Liver (tissue), 7 donors: ENCODE measurements at regions not wholly inside any gene's neighbourhood (a gene's known extent, or its start where the extent isn't known, plus 50 kb on each side); places are given as distances from the start of the nearest gene placed in this dataset.

Source experiments
- DNase-seq: peaks from one replicate; pipeline ENCODE4 v3.0.0-alpha.2; 2017; ENCODE audit warnings: low spot score
- H3K27ac ChIP-seq, 2 donors: one replicate each; pipeline ENCODE4 v1.7.0; 2013; ENCODE audit warnings: inconsistent platforms in 2 of 2, low read length in 2 of 2, control low read depth in 1 of 2, low read depth in 1 of 2, mild to moderate bottlenecking in 1 of 2
- H3K27me3 ChIP-seq, 4 donors: one replicate each; pipeline versions ENCODE4 v1.6.1 to v1.7.0; 2013; ENCODE audit warnings: low read length in 3 of 4, inconsistent platforms in 1 of 4, mild to moderate bottlenecking in 1 of 4, moderate library complexity in 1 of 4; ENCODE audit not compliant: control insufficient read depth in 4 of 4, insufficient read depth in 4 of 4
- H3K36me3 ChIP-seq, 4 donors: one replicate each; pipeline versions ENCODE4 v1.6.1 to v1.7.0; 2013; ENCODE audit warnings: low read length in 3 of 4, mild to moderate bottlenecking in 3 of 4, low read depth in 1 of 4, moderate library complexity in 1 of 4; ENCODE audit not compliant: control insufficient read depth in 4 of 4, insufficient read depth in 3 of 4
- H3K4me1 ChIP-seq, 4 donors: one replicate each; pipeline versions ENCODE4 v1.6.1 to v1.7.0; 2013; ENCODE audit warnings: low read length in 3 of 4, mild to moderate bottlenecking in 3 of 4, moderate library complexity in 1 of 4; ENCODE audit not compliant: control insufficient read depth in 4 of 4, insufficient read depth in 4 of 4
- H3K4me3 ChIP-seq, 3 donors: one replicate each; pipeline versions ENCODE4 v1.6.1 to v1.7.0; 2013; ENCODE audit warnings: low read length in 3 of 3, control low read depth in 1 of 3, low read depth in 1 of 3, mild to moderate bottlenecking in 1 of 3
- H3K9ac ChIP-seq, 2 donors: one replicate each; pipeline ENCODE4 v1.7.0; 2013; ENCODE audit warnings: low read length in 2 of 2, mild to moderate bottlenecking in 2 of 2, moderate library complexity in 2 of 2, control low read depth in 1 of 2, low read depth in 1 of 2
- H3K9me3 ChIP-seq, 4 donors: one replicate each; pipeline versions ENCODE4 v1.6.1 to v1.7.0; 2013; ENCODE audit warnings: low read length in 3 of 4; ENCODE audit not compliant: control insufficient read depth in 4 of 4
- ATF3 ChIP-seq: IDR thresholded peaks from 2 replicates; pipeline ENCODE4 v1.6.1; 2016; ENCODE audit warnings: antibody characterized with exemption
- EGR1 ChIP-seq, 2 donors: IDR thresholded peaks; 2 replicates each; pipeline ENCODE4 v1.6.1; 2016 to 2018; ENCODE audit warnings: antibody characterized with exemption in 2 of 2, low read depth in 2 of 2
- FOXA1 ChIP-seq: IDR thresholded peaks from 2 replicates; pipeline ENCODE4 v1.6.1; 2016; ENCODE audit warnings: antibody characterized with exemption
- FOXA2 ChIP-seq: IDR thresholded peaks from 2 replicates; pipeline ENCODE4 v1.6.1; 2016; ENCODE audit warnings: antibody characterized with exemption
- GABPA ChIP-seq, 2 donors: IDR thresholded peaks in 1 of 2; conservative IDR thresholded peaks in 1 of 2; 2 replicates each; pipeline ENCODE4 v1.6.1; 2016; ENCODE audit warnings: antibody characterized with exemption in 2 of 2, mild to moderate bottlenecking in 1 of 2, moderate library complexity in 1 of 2
- HNF4A ChIP-seq, 2 donors: conservative IDR thresholded peaks; 2 replicates each; pipeline ENCODE4 v1.6.1; 2016; ENCODE audit warnings: antibody characterized with exemption in 2 of 2, mild to moderate bottlenecking in 2 of 2
- HNF4G ChIP-seq: IDR thresholded peaks from 2 replicates; pipeline ENCODE4 v1.6.1; 2016; ENCODE audit warnings: antibody characterized with exemption
- JUND ChIP-seq, 2 donors: IDR thresholded peaks; 2 replicates each; pipeline ENCODE4 v1.6.1; 2016; ENCODE audit warnings: antibody characterized with exemption in 2 of 2
- NR2F2 ChIP-seq: IDR thresholded peaks from 2 replicates; pipeline ENCODE4 v1.6.1; 2016; ENCODE audit warnings: antibody characterized with exemption
- RAD21 ChIP-seq, 2 donors: IDR thresholded peaks; 2 replicates each; pipeline ENCODE4 v1.6.1; 2016; ENCODE audit warnings: antibody characterized with exemption in 2 of 2, mild to moderate bottlenecking in 2 of 2
- REST ChIP-seq: IDR thresholded peaks from 2 replicates; pipeline ENCODE4 v1.6.1; 2016; ENCODE audit warnings: antibody characterized with exemption, mild to moderate bottlenecking
- RXRA ChIP-seq, 2 donors: IDR thresholded peaks; 2 replicates each; pipeline ENCODE4 v1.6.1; 2017 to 2018; ENCODE audit warnings: antibody characterized with exemption in 2 of 2, mild to moderate bottlenecking in 1 of 2
- SP1 ChIP-seq: IDR thresholded peaks from 2 replicates; pipeline ENCODE4 v1.6.1; 2018; ENCODE audit warnings: antibody characterized with exemption, mild to moderate bottlenecking
- YY1 ChIP-seq: IDR thresholded peaks from 2 replicates; pipeline ENCODE4 v1.6.1; 2016; ENCODE audit warnings: antibody characterized with exemption, mild to moderate bottlenecking
- WGBS: extraction: QIAGEN DNeasy Blood & Tissue Kit; methylation state at CpG from one replicate; pipeline ENCODE4 v1.1.7; 2013; 5-methylcytosine and 5-hydroxymethylcytosine counted together
- TF ChIP-seq, protein P1 (sequence below): IDR thresholded peaks from 2 replicates; pipeline ENCODE4 v1.6.1; 2016; ENCODE audit warnings: antibody characterized with exemption
- donor health status: healthy.
- donor health status: healthy.
- donor health status: healthy.
- donor health status: healthy.

DNA sequence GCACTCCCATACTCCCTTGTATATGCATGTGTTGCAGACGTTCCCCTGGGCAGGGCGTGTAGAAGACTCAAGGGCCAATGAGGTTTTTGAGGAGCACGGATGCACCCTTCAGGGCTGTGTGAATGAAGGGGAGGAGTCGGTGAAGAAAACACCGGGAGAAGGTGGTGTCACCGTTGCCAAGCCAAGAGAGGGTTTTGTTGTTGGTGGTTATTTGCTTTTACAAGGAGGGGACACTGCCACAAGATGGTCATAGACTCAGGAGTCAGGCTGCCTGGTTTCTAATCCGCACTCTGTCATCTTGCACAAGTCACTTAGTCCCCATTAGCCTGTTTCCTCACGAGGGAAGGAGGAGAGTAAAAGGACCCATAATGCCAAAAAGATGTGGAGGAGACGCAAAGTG lies 124.0 kb downstream of the PXDC1 start:
- Histone ChIP-seq H3K9me3 (no peaks in the 10 kb centered on the region), H3K4me1 (no peaks in the 10 kb centered on the region), H3K27me3 (peaks cover 0 to 3% (median 0%) of the 10 kb centered on the region in 4 donors)

GRCh38 chr6:3625980-3626563 lies 125.4 kb downstream of the PXDC1 start:
- H3K27me3 ChIP-seq, result peaks cover 0 to 3% (median 0%) of the 10 kb centered on the region in 4 donors

More for the DNA sequence above, 124.0 kb downstream of the PXDC1 start:
- Histone ChIP-seq H3K27ac (no peak overlapping the region), H3K36me3 (no peaks in the 10 kb centered on the region), H3K4me3 (no peak overlapping the region), H3K9ac (no peak overlapping the region)
- DNase-seq, result no peak
- 66% methylated on average over 9 of the region's 9 CpGs for WGBS
- TF ChIP-seq NR2F2 (no peak), RAD21 (IDR thresholded peaks at IDR 0.05) (no peak)

GRCh38 chr6:3625149-3625979 lies 126.1 kb downstream of the PXDC1 start:
- Histone ChIP-seq H3K9ac (no peak overlapping the region), H3K36me3 (no peaks in the 10 kb centered on the region), H3K27me3 (peaks cover 0 to 3% (median 0%) of the 10 kb centered on the region in 4 donors), H3K9me3 (no peaks in the 10 kb centered on the region), H3K4me3 (no peak overlapping the region), H3K27ac (no peak overlapping the region), H3K4me1 (no peaks in the 10 kb centered on the region)
- DNase-seq, result no peak
- WGBS, result 72% methylated on average over 16 of the region's 16 CpGs
- no peak for TF ChIP-seq ATF3
- TF ChIP-seq, protein P1, sequence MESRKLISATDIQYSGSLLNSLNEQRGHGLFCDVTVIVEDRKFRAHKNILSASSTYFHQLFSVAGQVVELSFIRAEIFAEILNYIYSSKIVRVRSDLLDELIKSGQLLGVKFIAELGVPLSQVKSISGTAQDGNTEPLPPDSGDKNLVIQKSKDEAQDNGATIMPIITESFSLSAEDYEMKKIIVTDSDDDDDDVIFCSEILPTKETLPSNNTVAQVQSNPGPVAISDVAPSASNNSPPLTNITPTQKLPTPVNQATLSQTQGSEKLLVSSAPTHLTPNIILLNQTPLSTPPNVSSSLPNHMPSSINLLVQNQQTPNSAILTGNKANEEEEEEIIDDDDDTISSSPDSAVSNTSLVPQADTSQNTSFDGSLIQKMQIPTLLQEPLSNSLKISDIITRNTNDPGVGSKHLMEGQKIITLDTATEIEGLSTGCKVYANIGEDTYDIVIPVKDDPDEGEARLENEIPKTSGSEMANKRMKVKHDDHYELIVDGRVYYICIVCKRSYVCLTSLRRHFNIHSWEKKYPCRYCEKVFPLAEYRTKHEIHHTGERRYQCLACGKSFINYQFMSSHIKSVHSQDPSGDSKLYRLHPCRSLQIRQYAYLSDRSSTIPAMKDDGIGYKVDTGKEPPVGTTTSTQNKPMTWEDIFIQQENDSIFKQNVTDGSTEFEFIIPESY, result no peak
- TF ChIP-seq RAD21 (IDR thresholded peaks at IDR 0.05), result no peak
- no peak for TF ChIP-seq HNF4A (conservative IDR thresholded peaks at IDR 0.05)
- TF ChIP-seq RXRA (IDR thresholded peaks at IDR 0.05), result no peak
- TF ChIP-seq GABPA (IDR thresholded peaks at IDR 0.05 in 1 of 2, conservative IDR thresholded peaks at IDR 0.05 in 1 of 2), result no peak
- TF ChIP-seq FOXA2, result no peak
- no peak for TF ChIP-seq REST
- TF ChIP-seq JUND (IDR thresholded peaks at IDR 0.05), result no peak
- TF ChIP-seq NR2F2, result no peak
- TF ChIP-seq EGR1 (IDR thresholded peaks at IDR 0.05; ENCODE audit: low read depth in 2 of 2), result no peak
- TF ChIP-seq SP1, result no peak
- TF ChIP-seq YY1, result no peak
- no peak for TF ChIP-seq HNF4G
- TF ChIP-seq FOXA1, result no peak

More at GRCh38 chr6:3625980-3626563, 125.4 kb downstream of the PXDC1 start:
- no peaks in the 10 kb centered on the region for H3K36me3 ChIP-seq
- H3K4me1 ChIP-seq, result no peaks in the 10 kb centered on the region
- H3K27ac ChIP-seq, result no peak overlapping the region
- WGBS, result 66% methylated on average over 14 of the region's 14 CpGs
- TF ChIP-seq, protein P1, result no peak
- no peak for TF ChIP-seq FOXA1
- TF ChIP-seq FOXA2, result no peak
- no peak for TF ChIP-seq YY1
- no peak for DNase-seq
- H3K9me3 ChIP-seq, result no peaks in the 10 kb centered on the region
- no peak overlapping the region for H3K4me3 ChIP-seq
- no peak overlapping the region for H3K9ac ChIP-seq
